HUES64 (cell line): ENCODE measurements at regions not wholly inside any gene's neighbourhood (a gene's known extent, or its start where the extent isn't known, plus 50 kb on each side); places are given as distances from the start of the nearest gene placed in this dataset.

Experiments used
- H3K27ac ChIP-seq: 2 replicates; pipeline ENCODE4 v1.7.0; 2013; ENCODE audit warnings: low read depth, low read length, inconsistent platforms
- H3K27me3 ChIP-seq: 2 replicates; pipeline ENCODE4 v1.6.1; 2013; ENCODE audit warnings: mild to moderate bottlenecking, low read length; ENCODE audit not compliant: insufficient read depth
- H3K36me3 ChIP-seq: 2 replicates; pipeline ENCODE4 v1.6.1; 2013; ENCODE audit warnings: mild to moderate bottlenecking, low read length; ENCODE audit not compliant: insufficient read depth
- H3K4me1 ChIP-seq: 2 replicates; pipeline ENCODE4 v1.6.1; 2013; ENCODE audit warnings: mild to moderate bottlenecking, low read length, moderate library complexity; ENCODE audit not compliant: insufficient read depth
- H3K4me3 ChIP-seq: 2 replicates; pipeline ENCODE4 v1.5.1; 2013; ENCODE audit warnings: mild to moderate bottlenecking, low read length, moderate library complexity
- H3K9ac ChIP-seq: 2 replicates; pipeline ENCODE4 v1.6.1; 2013; ENCODE audit warnings: mild to moderate bottlenecking, low read depth, low read length
- H3K9me3 ChIP-seq: 2 replicates; pipeline ENCODE4 v1.6.1; 2013; ENCODE audit warnings: low read depth, low read length; ENCODE audit not compliant: insufficient read depth
- WGBS: fragments of 150-250, 120-280 bp; methylation state at CpG from one replicate; pipeline ENCODE4 v1.1.7; 2013; ENCODE audit warnings: missing lambda C conversion rate; 5-methylcytosine and 5-hydroxymethylcytosine counted together

DNA sequence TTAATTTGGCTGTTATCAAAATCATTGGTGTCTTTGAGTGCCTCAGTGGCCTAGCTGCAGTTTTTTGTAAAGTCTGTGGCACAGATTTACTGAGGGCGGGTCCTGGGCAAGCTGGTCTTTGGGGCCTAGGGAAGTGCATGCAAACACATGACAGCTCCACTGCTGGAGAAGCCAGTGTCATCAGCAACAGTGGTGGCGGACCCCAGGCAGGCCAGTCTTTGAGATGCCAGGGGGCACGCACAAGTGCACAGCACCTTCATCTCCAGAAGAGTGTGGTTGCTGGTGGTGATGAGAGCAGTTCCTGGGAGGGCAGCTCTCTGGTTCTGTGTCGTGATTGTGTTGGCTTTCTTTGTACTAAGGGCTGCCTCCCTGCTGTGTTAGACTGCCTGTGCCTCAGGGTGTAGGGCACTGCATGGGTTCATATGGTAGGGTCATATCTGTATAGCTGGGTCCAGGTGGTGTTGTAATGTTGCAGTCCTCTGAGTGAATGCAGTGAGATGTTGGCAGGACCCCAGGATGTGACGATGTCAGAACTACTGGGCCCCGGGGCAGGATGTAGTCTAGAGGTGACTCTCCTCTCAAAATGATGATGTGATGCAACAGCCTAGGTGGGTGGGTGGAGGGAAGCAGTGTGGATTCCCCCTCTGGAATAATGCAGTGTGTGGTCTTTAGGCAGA lies 646.7 kb upstream of the CDH2 start:
- no peak overlapping the region for H3K4me3 ChIP-seq
- no peak overlapping the region for H3K27ac ChIP-seq
- H3K9ac ChIP-seq, result no peak overlapping the region
- 92% methylated on average over 6 of the region's 6 CpGs for WGBS
- H3K9me3 ChIP-seq, result no peaks in the 10 kb centered on the region
- peaks cover 16% of the 10 kb centered on the region for H3K4me1 ChIP-seq
- no peaks in the 10 kb centered on the region for H3K36me3 ChIP-seq
- H3K27me3 ChIP-seq, result no peaks in the 10 kb centered on the region

GRCh38 chr18:28820353-28820752 lies 643.4 kb upstream of the CDH2 start:
- 90% methylated on average over 1 of the region's 1 CpG for WGBS
- H3K36me3 ChIP-seq, result no peaks in the 10 kb centered on the region

DNA sequence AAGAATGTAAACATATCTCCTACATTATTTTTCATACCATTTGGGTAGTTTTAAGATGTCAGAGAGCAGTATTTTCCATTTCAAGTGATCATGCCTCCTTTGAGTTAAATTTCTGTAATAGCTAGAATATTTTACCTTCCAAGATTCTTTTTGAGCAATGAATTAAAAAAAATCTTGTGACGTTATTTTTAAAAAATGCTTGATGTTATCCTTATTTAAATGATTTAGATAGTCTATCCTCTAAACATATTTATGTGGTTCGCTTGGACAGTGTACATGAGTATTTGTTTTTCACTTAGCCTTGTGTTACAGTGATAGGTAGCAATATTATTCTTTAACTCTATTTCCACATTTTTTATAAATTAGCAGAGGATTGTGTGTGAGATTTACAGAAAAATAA lies 639.2 kb upstream of the CDH2 start:
- no CpG with 5 or more reads among the region's 2 CpGs for whole genome bisulfite sequencing
- no peak overlapping the region for H3K9ac ChIP-seq

More at GRCh38 chr18:28820353-28820752, 643.4 kb upstream of the CDH2 start:
- no peaks in the 10 kb centered on the region for H3K4me1 ChIP-seq
- no peak overlapping the region for H3K27ac ChIP-seq
- no peak overlapping the region for H3K9ac ChIP-seq
- H3K4me3 ChIP-seq, result no peak overlapping the region
- H3K27me3 ChIP-seq, result no peaks in the 10 kb centered on the region
- no peaks in the 10 kb centered on the region for H3K9me3 ChIP-seq

GRCh38 chr18:28814365-28814764 lies 637.4 kb upstream of the CDH2 start:
- Histone ChIP-seq H3K36me3 (no peaks in the 10 kb centered on the region), H3K4me1 (no peaks in the 10 kb centered on the region), H3K9me3 (no peaks in the 10 kb centered on the region), H3K9ac (no peak overlapping the region), H3K27ac (no peak overlapping the region), H3K4me3 (no peak overlapping the region), H3K27me3 (no peaks in the 10 kb centered on the region)

More for the DNA sequence above, 639.2 kb upstream of the CDH2 start:
- Histone ChIP-seq H3K36me3 (no peaks in the 10 kb centered on the region), H3K27ac (no peak overlapping the region), H3K4me1 (no peaks in the 10 kb centered on the region), H3K27me3 (no peaks in the 10 kb centered on the region), H3K9me3 (no peaks in the 10 kb centered on the region), H3K4me3 (no peak overlapping the region)

DNA sequence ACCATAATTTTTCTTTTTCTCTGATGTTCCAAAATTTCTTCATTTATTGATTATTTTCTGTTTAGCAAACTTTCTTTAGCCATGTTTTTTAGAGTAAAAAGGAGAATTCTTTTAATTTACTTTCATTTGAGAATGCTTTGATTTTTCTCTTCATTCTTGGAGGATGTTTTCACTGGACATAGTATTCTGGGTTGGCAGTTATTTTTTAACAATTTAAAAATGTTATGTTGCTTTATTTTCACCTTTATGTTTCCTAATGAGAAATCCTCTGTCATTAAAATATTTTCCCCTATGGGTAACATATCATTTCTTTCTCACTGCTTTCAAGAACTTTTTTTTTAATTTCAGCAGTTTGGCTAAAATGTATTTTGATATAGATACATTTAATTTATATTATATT lies 631.4 kb upstream of the CDH2 start:
- H3K27me3 ChIP-seq, result no peaks in the 10 kb centered on the region
- H3K4me1 ChIP-seq, result no peaks in the 10 kb centered on the region
- no peaks in the 10 kb centered on the region for H3K36me3 ChIP-seq
- no peaks in the 10 kb centered on the region for H3K9me3 ChIP-seq
- H3K4me3 ChIP-seq, result no peak overlapping the region
- no peak overlapping the region for H3K9ac ChIP-seq
- no peak overlapping the region for H3K27ac ChIP-seq

DNA sequence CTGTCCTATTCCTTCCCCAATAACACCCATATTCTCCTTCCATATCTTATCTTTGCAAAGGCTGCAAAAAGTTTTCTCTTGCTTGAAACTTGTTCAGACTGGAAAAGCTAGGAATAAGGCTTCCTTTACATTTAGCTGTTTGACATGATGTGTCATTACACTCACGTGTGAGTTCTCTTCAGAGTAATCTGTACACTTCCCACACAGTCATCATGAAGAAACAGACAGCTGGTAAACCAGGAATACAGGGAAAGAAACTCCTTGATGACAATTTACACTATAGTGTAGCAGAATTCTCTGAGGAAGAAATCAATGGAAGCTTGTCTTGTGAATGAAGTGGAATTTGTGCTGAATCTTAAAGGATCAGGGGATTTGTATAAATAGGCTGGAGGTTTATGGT lies 628.6 kb upstream of the CDH2 start:
- Histone ChIP-seq H3K27me3 (no peaks in the 10 kb centered on the region), H3K27ac (no peak overlapping the region), H3K9me3 (no peaks in the 10 kb centered on the region), H3K4me1 (peaks cover 4% of the 10 kb centered on the region; the same call in 1 of the 2 replicates), H3K9ac (no peak overlapping the region), H3K4me3 (no peak overlapping the region), H3K36me3 (no peaks in the 10 kb centered on the region)
- no CpG with 5 or more reads among the region's 1 CpG for WGBS

DNA sequence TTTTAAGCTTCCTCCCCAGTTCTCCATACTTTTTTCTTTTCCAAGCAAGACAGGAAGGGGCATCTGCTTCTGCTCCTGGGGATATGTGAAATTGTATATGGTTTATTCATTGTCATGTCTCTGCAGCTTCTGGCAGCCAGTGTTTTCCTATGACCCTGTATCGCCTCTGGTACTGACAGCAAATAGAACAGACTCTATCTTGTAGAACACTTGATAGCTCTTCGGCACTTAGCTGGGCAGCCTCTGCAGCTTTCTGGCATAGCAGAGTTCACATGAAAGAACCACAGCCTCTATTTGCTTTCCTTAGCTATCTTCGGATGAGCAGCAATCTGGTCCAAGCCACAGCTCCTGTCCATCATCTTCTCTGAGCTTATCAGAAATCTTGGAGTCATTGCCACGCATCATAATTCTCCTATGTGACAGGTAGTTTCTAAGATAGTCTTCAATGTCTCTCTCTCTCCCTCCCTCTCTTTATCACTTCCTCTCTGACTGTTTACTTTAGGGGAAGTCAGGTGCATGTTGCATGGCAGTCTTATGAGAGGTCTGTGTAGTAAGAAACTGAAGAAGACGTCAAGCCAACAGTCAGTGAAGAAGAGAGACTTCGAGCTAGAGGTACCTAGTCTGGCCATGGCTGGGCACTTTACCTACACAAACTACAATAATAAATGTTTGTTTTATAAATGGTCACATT lies 627.7 kb upstream of the CDH2 start:
- Histone ChIP-seq H3K4me3 (no peak overlapping the region), H3K36me3 (no peaks in the 10 kb centered on the region), H3K9ac (no peak overlapping the region), H3K27ac (no peak overlapping the region), H3K4me1 (peaks cover 4% of the 10 kb centered on the region; the same call in 1 of the 2 replicates), H3K27me3 (no peaks in the 10 kb centered on the region), H3K9me3 (no peaks in the 10 kb centered on the region)
- WGBS, result 97% methylated on average over 5 of the region's 6 CpGs

DNA sequence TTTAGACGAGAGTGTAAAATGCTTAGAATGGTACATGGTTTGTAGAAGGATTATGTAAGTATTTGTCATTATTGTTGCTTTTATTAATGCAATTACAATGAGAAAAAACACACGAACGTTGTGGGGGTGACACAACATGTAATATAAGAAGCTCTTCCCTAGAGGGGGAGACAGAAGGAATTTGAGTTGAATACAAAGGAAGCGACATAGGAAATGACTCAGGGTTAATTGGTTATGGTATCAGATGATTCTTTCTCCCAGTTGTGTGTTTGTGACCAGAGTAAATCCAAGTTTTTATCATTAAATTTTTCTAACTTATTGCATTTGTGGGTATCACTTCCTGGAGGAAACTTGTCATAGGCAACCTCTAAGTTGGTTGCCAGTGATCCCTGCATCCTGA lies 625.6 kb upstream of the CDH2 start:
- H3K4me3 ChIP-seq, result no peak overlapping the region
- no peak overlapping the region for H3K9ac ChIP-seq
- 88% methylated on average over 4 of the region's 4 CpGs for WGBS
- no peaks in the 10 kb centered on the region for H3K9me3 ChIP-seq
- H3K4me1 ChIP-seq, result peaks cover 4% of the 10 kb centered on the region; the same call in 1 of the 2 replicates
- H3K36me3 ChIP-seq, result no peaks in the 10 kb centered on the region
- H3K27me3 ChIP-seq, result no peaks in the 10 kb centered on the region
- no peak overlapping the region for H3K27ac ChIP-seq

GRCh38 chr18:28801876-28802275 lies 624.9 kb upstream of the CDH2 start:
- H3K27ac ChIP-seq, result no peak overlapping the region
- H3K9me3 ChIP-seq, result no peaks in the 10 kb centered on the region
- H3K4me3 ChIP-seq, result no peak overlapping the region
- no peaks in the 10 kb centered on the region for H3K36me3 ChIP-seq
- H3K4me1 ChIP-seq, result peaks cover 4% of the 10 kb centered on the region; the same call in 1 of the 2 replicates
- H3K9ac ChIP-seq, result no peak overlapping the region
- no peaks in the 10 kb centered on the region for H3K27me3 ChIP-seq
- WGBS, result 96% methylated on average over 5 of the region's 5 CpGs

DNA sequence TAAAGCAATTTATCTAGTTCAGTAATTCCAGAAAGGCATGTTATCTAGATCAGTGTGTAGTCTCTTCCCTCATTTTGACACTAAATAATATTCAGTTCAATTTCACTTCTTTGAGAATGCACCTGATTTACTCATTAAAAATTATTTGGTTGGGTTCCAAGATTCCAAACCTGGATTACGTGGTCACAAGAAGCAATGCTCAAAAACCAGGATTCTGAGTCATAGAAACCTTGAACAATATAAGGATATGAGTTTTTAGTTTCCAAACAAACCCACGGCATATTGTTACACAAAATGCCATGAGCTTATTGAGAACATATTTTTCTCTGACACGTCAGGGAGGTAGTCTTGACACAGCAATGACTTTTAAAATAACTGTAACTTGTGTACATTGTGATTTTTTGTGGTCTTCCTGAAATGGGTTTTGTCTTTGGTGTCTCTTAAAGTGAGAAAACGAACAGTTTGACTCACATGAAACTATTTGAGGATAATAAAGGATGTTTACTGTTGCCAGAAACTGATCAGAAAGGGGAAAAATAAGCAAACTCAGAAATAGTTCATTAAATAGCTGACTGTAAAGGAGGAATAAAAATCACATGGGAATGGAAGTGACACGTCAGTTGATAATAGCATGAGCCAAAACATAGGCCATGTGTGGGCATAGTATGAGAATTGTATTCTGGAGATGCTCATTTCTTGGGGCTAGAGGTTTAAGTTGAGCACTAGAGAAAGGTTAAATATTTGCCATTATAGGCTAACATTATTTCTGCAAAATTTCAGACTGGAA lies 617.7 kb upstream of the CDH2 start:
- no peak overlapping the region for H3K9ac ChIP-seq
- 93% methylated on average over 5 of the region's 5 CpGs for WGBS
- no peak overlapping the region for H3K27ac ChIP-seq
- H3K4me3 ChIP-seq, result no peak overlapping the region
- H3K36me3 ChIP-seq, result no peaks in the 10 kb centered on the region
- H3K9me3 ChIP-seq, result no peaks in the 10 kb centered on the region
- H3K27me3 ChIP-seq, result no peaks in the 10 kb centered on the region
- H3K4me1 ChIP-seq, result 0 out of 2 replicates have a peak, but pooled peaks cover 4% of the 10 kb centered on the region

- Histone ChIP-seq H3K9ac (no peak overlapping the region), H3K36me3 (no peaks in the 10 kb centered on the region), H3K4me1 (0 out of 2 replicates have a peak, but pooled peaks cover 4% of the 10 kb centered on the region), H3K9me3 (no peaks in the 10 kb centered on the region), H3K4me3 (no peak overlapping the region), H3K27ac (no peak overlapping the region), H3K27me3 (no peaks in the 10 kb centered on the region)
- 100% methylated on average over 1 of the region's 1 CpG for WGBS
Measured at GRCh38 chr18:28793901-28794300, 617.0 kb upstream of the CDH2 start.
